GM12865 (cell line): ENCODE measurements at regions not wholly inside any gene's neighbourhood (a gene's known extent, or its start where the extent isn't known, plus 50 kb on each side); places are given as distances from the start of the nearest gene placed in this dataset.

Source experiments
- DNase-seq: peaks from one replicate; pipeline ENCODE4 v3.0.0; 2010; ENCODE audit warnings: low read depth
- H3K4me3 ChIP-seq: 2 replicates; pipeline ENCODE4 v1.5.1; 2011; ENCODE audit warnings: mild to moderate bottlenecking, low read depth, low read length, control low read depth
- TF ChIP-seq, protein P1 (sequence below): IDR thresholded peaks from 2 replicates; pipeline ENCODE4 v1.5.1; 2011; ENCODE audit warnings: low read length, control low read depth, low read depth, inconsistent platforms; ENCODE audit not compliant: insufficient read depth; ENCODE audit errors: missing control alignments

DNA sequence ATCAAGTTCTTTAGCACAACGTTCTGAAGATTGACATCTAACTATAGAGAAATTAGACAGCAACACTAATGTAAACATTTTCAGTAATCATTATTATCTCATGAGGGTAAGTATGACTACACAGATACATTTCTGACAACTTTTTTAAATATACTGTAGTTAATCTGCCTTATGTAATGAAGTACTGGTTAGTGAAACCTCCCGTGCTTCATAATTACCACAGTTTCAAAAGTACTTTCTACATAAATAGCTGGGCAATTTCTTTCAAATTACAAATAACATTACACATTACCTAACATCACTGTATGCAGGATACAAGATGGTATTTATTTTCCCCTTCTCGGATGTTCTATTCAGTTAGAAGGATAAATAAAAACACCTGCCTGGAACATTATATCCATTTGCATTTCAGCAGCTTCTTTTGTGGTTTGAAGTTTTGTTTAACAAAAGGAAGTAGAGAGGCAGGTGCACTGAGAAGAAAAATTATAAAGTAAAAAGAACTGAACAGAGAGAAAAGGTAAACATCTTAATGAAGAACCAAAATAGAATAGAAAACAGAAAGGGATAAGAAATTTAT lies 1241.5 kb upstream of the GBE1 start:
- TF ChIP-seq, protein P1, sequence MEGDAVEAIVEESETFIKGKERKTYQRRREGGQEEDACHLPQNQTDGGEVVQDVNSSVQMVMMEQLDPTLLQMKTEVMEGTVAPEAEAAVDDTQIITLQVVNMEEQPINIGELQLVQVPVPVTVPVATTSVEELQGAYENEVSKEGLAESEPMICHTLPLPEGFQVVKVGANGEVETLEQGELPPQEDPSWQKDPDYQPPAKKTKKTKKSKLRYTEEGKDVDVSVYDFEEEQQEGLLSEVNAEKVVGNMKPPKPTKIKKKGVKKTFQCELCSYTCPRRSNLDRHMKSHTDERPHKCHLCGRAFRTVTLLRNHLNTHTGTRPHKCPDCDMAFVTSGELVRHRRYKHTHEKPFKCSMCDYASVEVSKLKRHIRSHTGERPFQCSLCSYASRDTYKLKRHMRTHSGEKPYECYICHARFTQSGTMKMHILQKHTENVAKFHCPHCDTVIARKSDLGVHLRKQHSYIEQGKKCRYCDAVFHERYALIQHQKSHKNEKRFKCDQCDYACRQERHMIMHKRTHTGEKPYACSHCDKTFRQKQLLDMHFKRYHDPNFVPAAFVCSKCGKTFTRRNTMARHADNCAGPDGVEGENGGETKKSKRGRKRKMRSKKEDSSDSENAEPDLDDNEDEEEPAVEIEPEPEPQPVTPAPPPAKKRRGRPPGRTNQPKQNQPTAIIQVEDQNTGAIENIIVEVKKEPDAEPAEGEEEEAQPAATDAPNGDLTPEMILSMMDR: no peak
- H3K4me3 ChIP-seq: no peak overlapping the region
- DNase-seq: no peak

DNA sequence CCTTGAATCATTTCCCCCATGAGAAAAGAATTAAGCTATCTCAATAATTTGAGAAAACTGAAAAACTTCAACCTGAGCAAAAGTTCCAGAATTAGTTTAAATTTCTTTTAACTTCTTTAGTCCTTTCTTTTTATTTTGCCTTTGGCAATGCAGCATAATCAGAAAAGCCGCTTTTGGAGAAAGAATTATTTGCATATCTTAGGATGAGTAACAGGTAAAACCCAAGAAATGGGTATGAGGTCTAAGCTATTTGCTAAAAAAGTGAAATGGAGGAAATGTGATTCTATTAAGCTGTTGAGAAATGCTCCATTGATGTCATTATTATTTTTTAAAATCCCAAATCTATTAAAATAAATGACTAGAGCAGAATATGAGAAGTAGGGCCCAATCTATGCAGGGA lies 1238.3 kb upstream of the GBE1 start:
- DNase-seq: no peak

DNA sequence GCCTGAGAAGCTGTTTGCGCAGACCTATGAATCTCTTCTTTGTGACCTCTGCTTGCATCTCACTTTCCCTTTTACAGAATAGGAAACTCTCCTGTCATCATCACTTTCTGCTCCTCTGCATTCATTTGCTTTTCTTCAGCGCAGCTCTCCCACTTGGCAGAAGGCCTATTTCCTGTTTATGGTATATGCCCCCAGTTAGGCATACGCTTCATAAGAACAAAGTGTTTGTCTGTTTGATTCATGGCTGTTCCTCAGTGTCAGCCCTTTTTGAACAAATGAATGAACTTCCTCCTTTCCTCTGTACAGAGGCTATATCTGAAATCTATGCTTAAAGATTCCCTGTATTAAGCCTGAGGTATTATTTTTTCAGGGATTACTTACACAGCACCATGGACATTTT lies 1216.9 kb upstream of the GBE1 start:
- DNase-seq: no peak
- no peak overlapping the region for H3K4me3 ChIP-seq
- TF ChIP-seq, protein P1: no peak

More for the DNA sequence above, 1238.3 kb upstream of the GBE1 start:
- H3K4me3 ChIP-seq: no peak overlapping the region
- TF ChIP-seq, protein P1: no peak

DNA sequence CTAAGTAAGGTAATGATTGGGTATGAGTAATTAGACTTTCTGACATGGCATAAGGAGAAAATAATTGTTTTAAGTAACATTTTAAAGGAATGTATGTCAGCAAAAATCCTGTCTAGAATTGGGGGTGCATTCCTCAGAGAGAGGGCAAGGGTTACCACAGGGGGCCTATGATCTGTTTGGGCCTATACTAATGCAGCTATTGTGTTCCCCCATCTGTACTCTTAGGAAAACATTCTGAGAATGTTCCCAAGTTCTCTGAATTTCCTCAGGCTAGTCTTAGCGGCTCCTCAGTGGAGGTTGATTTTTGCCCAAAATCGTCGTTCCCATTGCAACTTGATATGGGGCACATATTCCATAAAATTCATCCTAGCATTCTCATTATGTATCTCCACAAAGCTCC lies 1216.4 kb upstream of the GBE1 start:
- TF ChIP-seq, protein P1: no peak
- no peak for DNase-seq
- no peak overlapping the region for H3K4me3 ChIP-seq

DNA sequence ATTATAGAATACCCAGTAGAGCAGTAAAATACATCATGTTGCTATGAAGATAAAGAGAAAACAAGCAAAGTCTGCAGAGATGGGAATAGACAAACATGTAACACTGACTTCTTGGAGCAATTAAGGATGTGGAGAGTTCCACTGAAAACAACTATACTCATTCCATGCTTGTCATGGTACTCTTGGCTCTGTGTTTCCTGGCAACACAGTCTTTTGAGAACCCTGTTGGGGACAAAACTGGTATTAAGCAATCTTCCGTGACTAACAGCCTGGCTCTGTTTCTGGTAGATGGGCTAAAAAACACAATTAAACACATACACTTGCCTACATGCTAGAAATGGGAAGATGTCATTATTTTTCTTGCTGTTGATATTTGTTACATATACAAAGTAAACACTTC lies 1212.3 kb upstream of the GBE1 start:
- no peak overlapping the region for H3K4me3 ChIP-seq
- no peak for DNase-seq
- TF ChIP-seq, protein P1: no peak

DNA sequence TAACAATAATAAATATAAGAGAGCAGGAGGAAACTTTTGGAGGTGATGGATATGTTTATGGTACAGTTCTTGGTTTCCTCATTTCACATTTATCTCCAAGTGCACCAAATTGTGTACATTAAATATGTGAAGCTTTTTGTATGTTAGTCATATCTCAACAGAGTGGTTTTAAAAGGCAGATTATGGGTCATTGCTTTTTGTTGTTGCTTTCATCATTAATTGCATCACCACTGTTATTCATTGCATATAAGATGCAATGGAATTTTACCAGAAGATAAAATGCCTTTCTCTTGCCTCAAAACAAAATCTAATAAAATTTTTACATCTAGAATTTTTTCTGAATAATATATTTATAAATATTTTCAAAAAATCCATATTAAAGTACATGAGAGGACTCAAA lies 1198.9 kb upstream of the GBE1 start:
- DNase-seq: no peak
- no peak overlapping the region for H3K4me3 ChIP-seq
- TF ChIP-seq, protein P1: no peak

DNA sequence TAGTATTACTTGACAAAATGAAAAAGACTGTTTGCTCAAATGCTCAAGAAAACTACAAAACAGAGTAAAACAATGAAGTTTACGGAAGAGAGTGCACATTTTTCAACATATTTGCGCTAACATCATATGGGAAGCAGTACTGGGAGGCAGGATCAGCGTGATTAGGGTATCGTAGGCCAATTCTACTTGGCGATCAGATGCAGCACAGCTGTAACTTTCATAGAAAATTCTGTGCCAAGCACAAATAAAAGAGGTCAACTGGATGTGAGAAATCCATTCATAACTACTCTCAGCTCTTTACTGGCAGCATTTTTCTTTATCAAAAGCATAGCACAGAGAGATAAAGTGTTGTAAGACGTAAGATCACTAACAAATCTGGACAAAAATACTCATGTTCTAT lies 1196.3 kb upstream of the GBE1 start:
- TF ChIP-seq, protein P1: no peak
- DNase-seq: no peak
- no peak overlapping the region for H3K4me3 ChIP-seq
